MM.1S (cell line): ENCODE measurements at regions not wholly inside any gene's neighbourhood (a gene's known extent, or its start where the extent isn't known, plus 50 kb on each side); places are given as distances from the start of the nearest gene placed in this dataset.
A peak's percentile ranks its signal among the peaks of the same experiment; 100 is the strongest.

Experiments
- DNase-seq: peaks from one replicate; pipeline ENCODE4 v3.0.0-alpha.2; 2015
- H2AFZ ChIP-seq: fragments of 300-600 bp; sonication (generic); 2 replicates; pipeline ENCODE4 v1.6.0; 2016; ENCODE audit warnings: antibody characterized with exemption, low read length
- H3F3A ChIP-seq: fragments of 300-600 bp; sonication (generic); 2 replicates; pipeline ENCODE4 v1.6.1; 2016; ENCODE audit warnings: mild to moderate bottlenecking, antibody characterized with exemption, low read length, moderate library complexity, mixed read lengths; ENCODE audit not compliant: insufficient read depth
- H3K27ac ChIP-seq: fragments of 300-600 bp; sonication (generic); 2 replicates; pipeline ENCODE4 v1.5.1; 2016; ENCODE audit warnings: mild to moderate bottlenecking, low read length
- H3K27me3 ChIP-seq: fragments of 300-600 bp; sonication (generic); replicated peaks from 2 replicates; pipeline ENCODE4 v1.6.0; 2016; ENCODE audit warnings: low read length; ENCODE audit not compliant: insufficient read depth
- H3K36me3 ChIP-seq: fragments of 300-600 bp; sonication (generic); replicated peaks from 2 replicates; pipeline ENCODE4 v1.6.1; 2016; ENCODE audit warnings: mild to moderate bottlenecking, low read length, mixed read lengths; ENCODE audit not compliant: insufficient read depth
- H3K4me1 ChIP-seq: fragments of 300-600 bp; sonication (generic); 2 replicates; pipeline ENCODE4 v1.6.1; 2016; ENCODE audit warnings: low read length, mixed read lengths
- H3K4me2 ChIP-seq: fragments of 300-600 bp; sonication (generic); 2 replicates; pipeline ENCODE4 v1.6.0; 2016; ENCODE audit warnings: low read depth, low read length
- H3K4me3 ChIP-seq: fragments of 300-600 bp; sonication (generic); 2 replicates; pipeline ENCODE4 v1.5.1; 2016; ENCODE audit warnings: low read length, mixed read lengths
- H3K79me2 ChIP-seq: fragments of 300-600 bp; sonication (generic); 2 replicates; pipeline ENCODE4 v1.6.1; 2016; ENCODE audit warnings: mixed run types, low read length, mixed read lengths
- H3K9ac ChIP-seq: fragments of 300-600 bp; sonication (generic); 2 replicates; pipeline ENCODE4 v1.6.1; 2016; ENCODE audit warnings: low read length, mixed read lengths
- H3K9me2 ChIP-seq: fragments of 300-600 bp; sonication (generic); replicated peaks from 2 replicates; pipeline ENCODE4 v1.6.1; 2016; ENCODE audit warnings: mild to moderate bottlenecking, low read length, mixed read lengths; ENCODE audit not compliant: insufficient read depth
- H3K9me3 ChIP-seq: fragments of 300-600 bp; sonication (generic); replicated peaks from 2 replicates; pipeline ENCODE4 v1.6.1; 2016; ENCODE audit warnings: mild to moderate bottlenecking, low read length, mixed read lengths; ENCODE audit not compliant: insufficient read depth
- H4K20me1 ChIP-seq: fragments of 300-600 bp; sonication (generic); 2 replicates; pipeline ENCODE4 v1.6.1; 2016; ENCODE audit warnings: mild to moderate bottlenecking, low read length, moderate library complexity, mixed read lengths; ENCODE audit not compliant: insufficient read depth
- CTCF ChIP-seq: fragments of 300-600 bp; sonication (generic); IDR thresholded peaks from 2 replicates; pipeline ENCODE4 v1.5.1; 2016; ENCODE audit warnings: antibody characterized with exemption, low read length, mixed read lengths
- EZH2 ChIP-seq: fragments of 300-600 bp; sonication (generic); optimal IDR thresholded peaks from 2 replicates; pipeline ENCODE3; 2017; ENCODE audit warnings: low read depth, mild to moderate bottlenecking, antibody characterized with exemption, low read length, mixed read lengths
- EZH2phosphoT487 ChIP-seq: fragments of 300-600 bp; sonication (generic); IDR thresholded peaks from 2 replicates; pipeline ENCODE4 v1.6.1; 2018; ENCODE audit warnings: antibody characterized with exemption, low read length

- Histone ChIP-seq H3F3A (peaks cover 17% of the 10 kb centered on the region), H3K9ac (0 out of 2 replicates have a peak overlapping the region, but pooled peaks have one; percentile 19), H3K27me3 (no peaks in the 10 kb centered on the region), H3K4me3 (no peak overlapping the region), H3K27ac (peak overlapping the region; percentile 77), H3K9me2 (no peaks in the 10 kb centered on the region), H3K36me3 (no peaks in the 10 kb centered on the region), H3K4me2 (peak overlapping the region; percentile 40), H4K20me1 (no peaks in the 10 kb centered on the region), H3K4me1 (peaks cover 23% of the 10 kb centered on the region), H3K79me2 (no peaks in the 10 kb centered on the region), H3K9me3 (no peaks in the 10 kb centered on the region), H2AFZ (peak overlapping the region; percentile 67; the same call in 1 of the 2 replicates)
- TF ChIP-seq CTCF (no peak), EZH2phosphoT487 (no peak), EZH2 (no peak)
- peak; percentile 34 for DNase-seq
These were observed 298.4 kb upstream of the MMADHC start for GRCh38 chr2:149885946-149886345.

- peak overlapping the region; percentile 67; the same call in 1 of the 2 replicates for H2AFZ ChIP-seq
- peaks cover 17% of the 10 kb centered on the region for H3F3A ChIP-seq
- no peak for TF ChIP-seq EZH2phosphoT487
- TF ChIP-seq CTCF: peak; percentile 27
- no peak for TF ChIP-seq EZH2
- peak overlapping the region; percentile 77 for H3K27ac ChIP-seq
- H3K9me2 ChIP-seq: no peaks in the 10 kb centered on the region
- H3K27me3 ChIP-seq: no peaks in the 10 kb centered on the region
- H3K36me3 ChIP-seq: no peaks in the 10 kb centered on the region
- H3K79me2 ChIP-seq: no peaks in the 10 kb centered on the region
- H3K4me3 ChIP-seq: no peak overlapping the region
- 0 out of 2 replicates have a peak overlapping the region, but pooled peaks have one; percentile 19 for H3K9ac ChIP-seq
- DNase-seq: peak; percentile 87
- H3K4me2 ChIP-seq: peak overlapping the region; percentile 40
- H4K20me1 ChIP-seq: no peaks in the 10 kb centered on the region
- no peaks in the 10 kb centered on the region for H3K9me3 ChIP-seq
- H3K4me1 ChIP-seq: peaks cover 23% of the 10 kb centered on the region
These were observed 297.9 kb upstream of the MMADHC start for GRCh38 chr2:149885468-149885867.

- Histone ChIP-seq H4K20me1 (no peaks in the 10 kb centered on the region), H3K4me1 (peaks cover 23% of the 10 kb centered on the region), H3K4me2 (no peak overlapping the region), H3F3A (peaks cover 17% of the 10 kb centered on the region), H2AFZ (no peak overlapping the region), H3K27me3 (no peaks in the 10 kb centered on the region), H3K4me3 (no peak overlapping the region), H3K9ac (0 out of 2 replicates have a peak overlapping the region, but pooled peaks have one; percentile 4), H3K9me2 (no peaks in the 10 kb centered on the region), H3K27ac (peak overlapping the region; percentile 77), H3K36me3 (no peaks in the 10 kb centered on the region), H3K79me2 (no peaks in the 10 kb centered on the region), H3K9me3 (no peaks in the 10 kb centered on the region)
- TF ChIP-seq CTCF: no peak
- TF ChIP-seq EZH2: no peak
- TF ChIP-seq EZH2phosphoT487: no peak
- no peak for DNase-seq
These were observed 297.3 kb upstream of the MMADHC start for GRCh38 chr2:149884871-149885270.
